Endothelial cell of umbilical vein (primary cell): ENCODE measurements at regions not wholly inside any gene's neighbourhood (a gene's known extent, or its start where the extent isn't known, plus 50 kb on each side); places are given as distances from the start of the nearest gene placed in this dataset.

ENCODE experiments used
- BruUV-seq: library from RNA; stranded (reverse); fragments of 400-500 nt; replicated peaks from 2 replicates; lab custom pipeline; 2021; lab: Mats Ljungman, UMichigan
- CTCF ChIA-PET: fragments of 300-600, 350-600 bp; sonication (Branson Sonifier 250); formaldehyde crosslinking; loops from one replicate; lab custom pipeline; 2021; ENCODE audit warnings: antibody characterized with exemption, inconsistent platforms; lab: Charles Lee
- POLR2A ChIA-PET: fragments of 300-600, 350-600 bp; sonication (Branson Sonifier 250); formaldehyde crosslinking; loops from one replicate; lab custom pipeline; 2021; ENCODE audit warnings: antibody characterized with exemption, inconsistent platforms; lab: Charles Lee
- DNase-seq: peaks from one replicate; pipeline ENCODE4 v3.0.0-alpha.2; 2011; ENCODE audit warnings: low read depth, low spot score
- FAIRE-seq: peaks from 2 replicates; lab custom pipeline; 2011; peaks lifted over from hg19 to GRCh38; lab: Jason Lieb, UNC
- H2AFZ ChIP-seq: 2 replicates; pipeline ENCODE4 v1.6.0; 2012; ENCODE audit warnings: low read depth, low read length, control low read depth, inconsistent platforms
- H3K27ac ChIP-seq: 2 replicates; pipeline ENCODE4 v1.5.1; 2011; ENCODE audit warnings: low read depth, mild to moderate bottlenecking, control low read depth, low read length, moderate library complexity; ENCODE audit not compliant: insufficient read depth
- H3K27me3 ChIP-seq, 2 experiments: 2 replicates each; pipeline versions ENCODE4 v1.6.0 to v1.6.1; 2011; ENCODE audit warnings: low read length in 2 of 2, mixed read lengths in 1 of 2; ENCODE audit not compliant: control insufficient read depth in 2 of 2, insufficient read depth in 2 of 2
- H3K36me3 ChIP-seq, 2 experiments: 2 replicates in 1 of 2; 3 replicates in 1 of 2; pipeline ENCODE4 v1.5.1; 2011; ENCODE audit warnings: low read length in 2 of 2, mild to moderate bottlenecking in 1 of 2, moderate library complexity in 1 of 2; ENCODE audit not compliant: control insufficient read depth in 2 of 2, insufficient read depth in 2 of 2; ENCODE audit errors: extremely low read depth in 1 of 2
- H3K4me1 ChIP-seq: 3 replicates; pipeline ENCODE4 v1.5.1; 2011; ENCODE audit warnings: mild to moderate bottlenecking, low read length; ENCODE audit not compliant: control insufficient read depth, insufficient read depth; ENCODE audit errors: extremely low read depth
- H3K4me2 ChIP-seq: 2 replicates; pipeline ENCODE4 v1.6.1; 2011; ENCODE audit warnings: low read length, control low read depth, mixed read lengths; ENCODE audit not compliant: insufficient read depth
- H3K4me3 ChIP-seq, 3 experiments: fragments of 200-600 bp in 1 of 3; sonication (generic), shearing (Covaris generic) in 1 of 3; replicated peaks in 1 of 3; 2 replicates each; pipeline ENCODE4 v1.5.1; 2011 to 2016; ENCODE audit warnings: control low read depth in 3 of 3, low read length in 3 of 3, mild to moderate bottlenecking in 2 of 3, inconsistent platforms in 1 of 3, low read depth in 1 of 3, moderate library complexity in 1 of 3; ENCODE audit not compliant: insufficient read depth in 1 of 3
- H3K79me2 ChIP-seq: 2 replicates; pipeline ENCODE4 v1.6.0; 2012; ENCODE audit warnings: low read length, inconsistent platforms; ENCODE audit not compliant: control insufficient read depth, insufficient read depth
- H3K9ac ChIP-seq: replicated peaks from 2 replicates; pipeline ENCODE3; 2011; ENCODE audit warnings: low read length, control low read depth; ENCODE audit not compliant: insufficient read depth; ENCODE audit errors: extremely low read depth
- H3K9me1 ChIP-seq: replicated peaks from 3 replicates; pipeline ENCODE4 v1.6.0; 2011; ENCODE audit warnings: mild to moderate bottlenecking, low read length; ENCODE audit not compliant: control insufficient read depth, insufficient read depth; ENCODE audit errors: extremely low read depth
- H3K9me3 ChIP-seq: replicated peaks from 2 replicates; pipeline ENCODE4 v1.5.1; 2012; ENCODE audit warnings: low read length, inconsistent platforms; ENCODE audit not compliant: control insufficient read depth, insufficient read depth
- H4K20me1 ChIP-seq: replicated peaks from 2 replicates; pipeline ENCODE3; 2011; ENCODE audit warnings: mild to moderate bottlenecking, low read length; ENCODE audit not compliant: control insufficient read depth, insufficient read depth; ENCODE audit errors: extremely low read depth
- CTCF ChIP-seq, 2 donors: IDR thresholded peaks; 1 replicate in 1 of 2; 2 replicates in 1 of 2; pipeline ENCODE4 v1.5.1; 2011; ENCODE audit warnings: low read length in 2 of 2, mild to moderate bottlenecking in 2 of 2, moderate library complexity in 2 of 2, control low read depth in 1 of 2, inconsistent platforms in 1 of 2, low read depth in 1 of 2; ENCODE audit not compliant: insufficient read depth in 1 of 2; ENCODE audit errors: extremely low read depth in 1 of 2
- EZH2 ChIP-seq: IDR thresholded peaks from 2 replicates; pipeline ENCODE4 v1.6.1; 2012; ENCODE audit warnings: borderline replicate concordance, low read depth, mild to moderate bottlenecking, moderate library complexity, low read length, inconsistent platforms; ENCODE audit not compliant: severe bottlenecking
- FOS ChIP-seq: IDR thresholded peaks from 2 replicates; pipeline ENCODE4 v1.6.1; 2011; ENCODE audit warnings: mild to moderate bottlenecking, low read length, moderate library complexity, borderline replicate concordance; ENCODE audit not compliant: insufficient read depth
- GATA2 ChIP-seq: IDR thresholded peaks from 2 replicates; pipeline ENCODE4 v1.7.0; 2011; ENCODE audit warnings: low read depth, mild to moderate bottlenecking, moderate library complexity, mixed read lengths, low read length; ENCODE audit not compliant: insufficient read length, insufficient read depth
- JUN ChIP-seq: IDR thresholded peaks from 2 replicates; pipeline ENCODE4 v1.6.1; 2011; ENCODE audit warnings: borderline replicate concordance, low read depth; ENCODE audit not compliant: insufficient read length, insufficient read depth
- MYC ChIP-seq: IDR thresholded peaks from one replicate; pipeline ENCODE4 v1.6.1; 2011; ENCODE audit warnings: mild to moderate bottlenecking, low read depth, low read length
- POLR2A ChIP-seq: IDR thresholded peaks from 2 replicates; pipeline ENCODE4 v1.6.1; 2012; ENCODE audit warnings: low read depth, mild to moderate bottlenecking, control low read depth, low read length
- POLR2AphosphoS5 ChIP-seq: IDR thresholded peaks from 2 replicates; pipeline ENCODE4 v1.6.1; 2012; ENCODE audit warnings: low read depth, mild to moderate bottlenecking, control low read depth, low read length, moderate library complexity; ENCODE audit not compliant: insufficient read depth
- dilution Hi-C: fragments of 300-500 bp; cut with MboI; formaldehyde crosslinking; loops from one replicate; pipeline ENCODE4 v1.15.0; 2019; ENCODE audit warnings: low sequenced_read_pairs; ENCODE audit not compliant: extremely low pct_ligation_motif_present
- intact Hi-C: fragments of 100-400 bp; cut with micrococcal nuclease; formaldehyde crosslinking; loops from one replicate; pipeline ENCODE4 v1.10.0; 2022
- TF ChIP-seq, protein P1 (sequence below): IDR thresholded peaks from 2 replicates; pipeline ENCODE4 v1.6.1; 2011; ENCODE audit not compliant: insufficient read depth, insufficient read length

GRCh38 chrX:114344756-114345349 is 239.0 kb upstream of the HTR2C start:
- CTCF ChIA-PET = interaction anchor here (0.8 to 1.5 kb wide), 3 partner anchors 615 to 1346 kb away, joined by 4 to 8 read pairs (median 5); no protein-coding TSS in a partner anchor
- Histone ChIP-seq H4K20me1 (no peaks in the 10 kb centered on the region), H3K9ac (no peak overlapping the region), H3K79me2 (no peaks in the 10 kb centered on the region), H3K4me1 (no peaks in the 10 kb centered on the region), H3K4me3 (no peak overlapping the region), H3K9me3 (no peaks in the 10 kb centered on the region), H3K27ac (no peak overlapping the region), H2AFZ (no peak overlapping the region), H3K4me2 (no peak overlapping the region), H3K27me3 (no peaks in the 10 kb centered on the region), H3K9me1 (no peaks in the 10 kb centered on the region), H3K36me3 (no peaks in the 10 kb centered on the region)
- no TSS peak for BruUV-seq
- dilution Hi-C loops (no loop called here), intact Hi-C loops (no loop called here)
- TF ChIP-seq POLR2A = no peak
- TF ChIP-seq CTCF (IDR thresholded peaks at IDR 0.05; ENCODE audit: extremely low read depth in 1 of 2, insufficient read depth in 1 of 2, low read depth in 1 of 2, low read length in 2 of 2) = peak in 1 of 2 donors; percentile 31
- peak; percentile 14 for DNase-seq
- POLR2A ChIA-PET = no interaction called here
- peak; percentile 46 for FAIRE-seq

GRCh38 chrX:114361076-114361725 is 222.7 kb upstream of the HTR2C start:
- no peaks in the 10 kb centered on the region for H4K20me1 ChIP-seq
- no peaks in the 10 kb centered on the region for H3K9me3 ChIP-seq
- intact Hi-C loops = no loop called here
- no peaks in the 10 kb centered on the region for H3K27me3 ChIP-seq
- no peaks in the 10 kb centered on the region for H3K79me2 ChIP-seq
- dilution Hi-C loops = no loop called here
- H3K4me3 ChIP-seq = no peak overlapping the region
- ChIA-PET POLR2A (no interaction called here), CTCF (no interaction called here)
- H3K36me3 ChIP-seq = no peaks in the 10 kb centered on the region
- H3K27ac ChIP-seq = no peak overlapping the region
- FAIRE-seq (no peak), DNase-seq (no peak)
- TF ChIP-seq CTCF (IDR thresholded peaks at IDR 0.05; ENCODE audit: extremely low read depth in 1 of 2, insufficient read depth in 1 of 2, low read depth in 1 of 2, low read length in 2 of 2) (no peak), POLR2A (no peak), MYC (no peak), JUN (no peak), POLR2AphosphoS5 (no peak), GATA2 (no peak), FOS (no peak), EZH2 (no peak)
- TF ChIP-seq, protein P1, sequence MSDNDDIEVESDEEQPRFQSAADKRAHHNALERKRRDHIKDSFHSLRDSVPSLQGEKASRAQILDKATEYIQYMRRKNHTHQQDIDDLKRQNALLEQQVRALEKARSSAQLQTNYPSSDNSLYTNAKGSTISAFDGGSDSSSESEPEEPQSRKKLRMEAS = no peak
- H3K9me1 ChIP-seq = no peaks in the 10 kb centered on the region
- no peak overlapping the region for H2AFZ ChIP-seq
- no peak overlapping the region for H3K4me2 ChIP-seq
- H3K4me1 ChIP-seq = no peaks in the 10 kb centered on the region
- H3K9ac ChIP-seq = no peak overlapping the region
- no TSS peak for BruUV-seq
